Psoas muscle (tissue), 7 donors: ENCODE measurements at regions not wholly inside any gene's neighbourhood (a gene's known extent, or its start where the extent isn't known, plus 50 kb on each side); places are given as distances from the start of the nearest gene placed in this dataset.

ENCODE experiments used
- ATAC-seq, 4 donors: fragments of 200-7000 bp; cut with Tn5 transposase; one replicate each; pipeline ENCODE4 v1.9.1; 2020; ENCODE audit warnings: moderate library complexity in 3 of 4, mild to moderate bottlenecking in 2 of 4
- DNase-seq, 2 donors: peaks; one replicate each; pipeline ENCODE4 v3.0.0-alpha.2; 2020
- H3K27ac ChIP-seq: fragments of 200-600 bp; one replicate; pipeline ENCODE4 v1.8.0; 2022
- H3K27me3 ChIP-seq, 3 donors: fragments of 200-600 bp in 1 of 3; one replicate each; pipeline versions ENCODE4 v1.6.1 to v1.8.0; 2013 to 2022; ENCODE audit warnings: low read length in 2 of 3, mild to moderate bottlenecking in 2 of 3, moderate library complexity in 1 of 3; ENCODE audit not compliant: insufficient read depth in 3 of 3
- H3K36me3 ChIP-seq, 2 donors: fragments of 200-600 bp in 1 of 2; one replicate each; pipeline versions ENCODE4 v1.6.1 to v1.8.0; 2013 to 2022; ENCODE audit warnings: low read depth in 1 of 2, mild to moderate bottlenecking in 1 of 2, moderate library complexity in 1 of 2; ENCODE audit not compliant: insufficient read depth in 1 of 2
- H3K4me1 ChIP-seq: fragments of 200-600 bp; one replicate; pipeline ENCODE4 v1.8.0; 2022
- H3K4me3 ChIP-seq: fragments of 200-600 bp; one replicate; pipeline ENCODE4 v1.8.0; 2022; ENCODE audit warnings: mild to moderate bottlenecking
- H3K9me3 ChIP-seq: fragments of 200-600 bp; one replicate; pipeline ENCODE4 v1.8.0; 2022
- WGBS, 3 donors: extraction: QIAGEN DNeasy Blood & Tissue Kit; methylation state at CpG; one replicate each; pipeline versions ENCODE4 v1.1.6 to v1.1.7; 2013; 5-methylcytosine and 5-hydroxymethylcytosine counted together
- intact Hi-C, 2 donors: fragments of 100-400 bp; cut with DNase I; formaldehyde crosslinking; loops; one replicate each; pipeline versions ENCODE4 v1.11.0 to v1.14.2; 2022
- TF ChIP-seq, protein P1 (sequence below): fragments of 200-600 bp; IDR thresholded peaks from one replicate; pipeline ENCODE4 v1.8.0; 2022; ENCODE audit warnings: antibody characterized with exemption
- donor health status: healthy with polysubstance abuse.
- donor health status: DM: no; HTN: no; CAD: no; lungs with moderate emphysema.
- donor health status: Bipolar disorder and iron deficiency.
- donor health status: healthy.
- donor health status: DM: yes; HTN: yes; CAD: no.
- donor health status: DM: no; HTN: no; CAD: no.
- donor health status: DM: yes; HTN: yes; CAD: no.

DNA sequence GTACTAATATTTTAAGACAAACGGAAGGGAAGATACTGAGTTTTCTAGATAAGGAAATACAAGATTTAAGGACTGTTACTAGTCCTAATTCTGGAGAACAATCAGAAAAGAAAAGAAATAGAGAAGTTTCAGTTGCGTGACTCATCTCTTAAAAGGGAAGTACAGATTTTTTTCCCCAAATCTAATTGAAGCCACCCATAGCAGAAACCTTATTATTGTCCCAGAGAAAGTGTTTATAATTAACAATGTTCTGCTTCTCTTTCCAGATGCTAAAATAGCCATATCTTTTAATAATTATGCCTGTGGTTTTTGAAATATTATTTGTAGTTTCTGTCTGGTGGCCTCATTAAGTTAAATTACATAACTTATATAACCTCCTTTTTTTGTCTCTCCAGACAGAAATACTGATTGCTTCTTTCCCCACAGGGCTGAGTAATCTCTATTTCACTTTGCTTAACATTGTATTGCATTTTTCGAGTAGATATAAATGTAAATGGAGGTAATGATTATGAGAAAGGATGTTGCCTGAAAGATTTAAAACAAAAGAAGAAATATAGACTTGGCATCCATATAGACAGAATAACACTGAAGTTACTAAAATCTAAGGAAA, 240.7 kb upstream of the MBL2 start:
- TF ChIP-seq, protein P1, sequence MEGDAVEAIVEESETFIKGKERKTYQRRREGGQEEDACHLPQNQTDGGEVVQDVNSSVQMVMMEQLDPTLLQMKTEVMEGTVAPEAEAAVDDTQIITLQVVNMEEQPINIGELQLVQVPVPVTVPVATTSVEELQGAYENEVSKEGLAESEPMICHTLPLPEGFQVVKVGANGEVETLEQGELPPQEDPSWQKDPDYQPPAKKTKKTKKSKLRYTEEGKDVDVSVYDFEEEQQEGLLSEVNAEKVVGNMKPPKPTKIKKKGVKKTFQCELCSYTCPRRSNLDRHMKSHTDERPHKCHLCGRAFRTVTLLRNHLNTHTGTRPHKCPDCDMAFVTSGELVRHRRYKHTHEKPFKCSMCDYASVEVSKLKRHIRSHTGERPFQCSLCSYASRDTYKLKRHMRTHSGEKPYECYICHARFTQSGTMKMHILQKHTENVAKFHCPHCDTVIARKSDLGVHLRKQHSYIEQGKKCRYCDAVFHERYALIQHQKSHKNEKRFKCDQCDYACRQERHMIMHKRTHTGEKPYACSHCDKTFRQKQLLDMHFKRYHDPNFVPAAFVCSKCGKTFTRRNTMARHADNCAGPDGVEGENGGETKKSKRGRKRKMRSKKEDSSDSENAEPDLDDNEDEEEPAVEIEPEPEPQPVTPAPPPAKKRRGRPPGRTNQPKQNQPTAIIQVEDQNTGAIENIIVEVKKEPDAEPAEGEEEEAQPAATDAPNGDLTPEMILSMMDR, result no peak
- H3K36me3 ChIP-seq, result no peaks in the 10 kb centered on the region
- no peak overlapping the region for H3K27ac ChIP-seq
- WGBS, 3 donors, result 66 to 77% (median 70%) methylated on average over 3 of the region's 3 CpGs
- H3K4me3 ChIP-seq, result no peak overlapping the region
- H3K9me3 ChIP-seq, result no peaks in the 10 kb centered on the region
- ATAC-seq (no peak), DNase-seq (no peak)
- H3K4me1 ChIP-seq, result no peaks in the 10 kb centered on the region
- intact Hi-C loops, result no loop called here
- no peaks in the 10 kb centered on the region for H3K27me3 ChIP-seq

- H3K27me3 ChIP-seq, result no peaks in the 10 kb centered on the region
- H3K36me3 ChIP-seq, result no peaks in the 10 kb centered on the region
- ATAC-seq (no peak), DNase-seq (no peak)
- WGBS, 3 donors, result 40 to 53% (median 52%) methylated on average over 4 of the region's 4 CpGs
- no peaks in the 10 kb centered on the region for H3K4me1 ChIP-seq
- H3K4me3 ChIP-seq, result no peak overlapping the region
- no peak overlapping the region for H3K27ac ChIP-seq
- TF ChIP-seq, protein P1, result no peak
- H3K9me3 ChIP-seq, result no peaks in the 10 kb centered on the region
- intact Hi-C loops, result no loop called here
These were observed 237.7 kb upstream of the MBL2 start for GRCh38 chr10:53009961-53010907.

GRCh38 chr10:53007527-53007842, 234.9 kb upstream of the MBL2 start:
- intact Hi-C loops, result no loop called here
- Histone ChIP-seq H3K4me3 (no peak overlapping the region), H3K36me3 (no peaks in the 10 kb centered on the region), H3K27ac (no peak overlapping the region), H3K27me3 (no peaks in the 10 kb centered on the region), H3K9me3 (no peaks in the 10 kb centered on the region), H3K4me1 (no peaks in the 10 kb centered on the region)
- TF ChIP-seq, protein P1, result no peak
- WGBS, 3 donors, result 42 to 58% (median 56%) methylated on average over 1 of the region's 1 CpG
- ATAC-seq (no peak), DNase-seq (no peak)

DNA sequence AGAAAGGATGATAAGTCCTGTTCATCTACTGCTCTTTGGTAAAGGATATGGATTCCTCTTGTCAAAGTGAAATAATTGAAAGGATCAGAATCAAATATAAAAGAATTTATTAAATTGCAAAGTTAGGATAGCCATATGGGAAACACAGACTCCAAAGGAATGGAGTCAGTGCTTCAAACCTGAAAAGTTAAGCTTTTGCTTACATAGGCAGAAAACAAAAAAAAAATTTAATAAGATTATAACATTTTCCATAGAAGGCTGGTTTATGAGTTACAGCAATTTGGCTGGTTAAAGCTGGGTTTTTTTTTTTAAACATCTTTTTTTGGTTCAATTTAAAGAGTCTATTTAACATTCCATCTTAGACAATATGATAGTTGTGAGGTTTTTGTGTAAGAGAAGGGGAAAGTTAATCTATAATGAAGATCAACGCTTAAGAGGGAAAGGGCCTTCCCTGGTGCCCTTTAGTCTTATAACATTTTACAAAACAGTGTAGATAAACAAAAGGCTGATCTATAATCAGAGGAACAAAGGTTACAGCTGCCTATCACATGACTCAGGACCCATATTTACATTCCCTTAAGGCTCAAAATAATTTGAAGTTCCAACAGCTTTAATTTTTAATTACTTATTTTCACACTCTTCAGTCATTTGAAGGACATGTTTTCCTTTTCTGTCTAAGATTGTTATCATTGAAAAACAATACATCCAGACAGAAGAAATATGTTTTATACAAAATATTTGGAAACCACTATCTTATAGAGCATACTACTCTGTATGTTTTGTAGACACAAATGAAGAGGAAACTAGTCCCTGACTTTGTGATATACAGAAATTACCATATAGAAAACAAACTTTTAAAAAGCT, 234.3 kb upstream of the MBL2 start:
- no peaks in the 10 kb centered on the region for H3K4me1 ChIP-seq
- TF ChIP-seq, protein P1, result no peak
- H3K9me3 ChIP-seq, result no peaks in the 10 kb centered on the region
- ATAC-seq, result no peak
- 63 to 73% (median 70%) methylated on average over 1 of the region's 1 CpG for WGBS, 3 donors
- no peak for DNase-seq
- intact Hi-C loops, result no loop called here
- H3K27ac ChIP-seq, result no peak overlapping the region
- H3K27me3 ChIP-seq, result no peaks in the 10 kb centered on the region
- no peaks in the 10 kb centered on the region for H3K36me3 ChIP-seq
- no peak overlapping the region for H3K4me3 ChIP-seq
